Panc1 (cell line): ENCODE measurements at regions not wholly inside any gene's neighbourhood (a gene's known extent, or its start where the extent isn't known, plus 50 kb on each side); places are given as distances from the start of the nearest gene placed in this dataset.

ENCODE experiments used
- ATAC-seq: fragments of 200-7000 bp; cut with Tn5 transposase; 2 replicates; pipeline ENCODE4 v1.9.1; 2020; ENCODE audit warnings: mild to moderate bottlenecking, moderate library complexity
- BruUV-seq: library from RNA; stranded (reverse); fragments of 400-500 nt; replicated peaks from 2 replicates; lab custom pipeline; 2021; lab: Mats Ljungman, UMichigan
- CTCF ChIA-PET: fragments of 300-600 bp; sonication (Branson Sonifier 250); formaldehyde crosslinking; loops from one replicate; lab custom pipeline; 2022; ENCODE audit warnings: antibody characterized with exemption; lab: Charles Lee
- POLR2A ChIA-PET: fragments of 300-600 bp; sonication (Branson Sonifier 250); formaldehyde crosslinking; loops from one replicate; lab custom pipeline; 2022; ENCODE audit warnings: antibody characterized with exemption; lab: Charles Lee
- DNase-seq: peaks from one replicate; pipeline ENCODE4 v3.0.0-alpha.2; 2010; ENCODE audit warnings: low read depth, low spot score
- H3K27ac ChIP-seq: 2 replicates; pipeline ENCODE4 v1.5.1; 2011; ENCODE audit warnings: mild to moderate bottlenecking, low read length, inconsistent platforms
- H3K27me3 ChIP-seq: fragments of 200-500 bp; sonication (Bioruptor generic); 2 replicates; pipeline ENCODE4 v1.6.0; 2014; ENCODE audit warnings: low read length, inconsistent platforms; ENCODE audit not compliant: control insufficient read depth, insufficient read depth
- H3K36me3 ChIP-seq: fragments of 200-500 bp; sonication (Bioruptor generic); 2 replicates; pipeline ENCODE4 v1.5.1; 2014; ENCODE audit warnings: inconsistent platforms, mild to moderate bottlenecking, low read length, moderate library complexity; ENCODE audit not compliant: control insufficient read depth, insufficient read depth
- H3K4me1 ChIP-seq: 2 replicates; pipeline ENCODE4 v1.5.1; 2011; ENCODE audit warnings: inconsistent platforms, mild to moderate bottlenecking, low read length, moderate library complexity; ENCODE audit not compliant: control insufficient read depth, insufficient read depth
- H3K4me3 ChIP-seq, 2 experiments: 2 replicates each; pipeline ENCODE4 v1.5.1; 2011 to 2012; ENCODE audit warnings: low read depth in 2 of 2, low read length in 2 of 2, mild to moderate bottlenecking in 2 of 2, inconsistent platforms in 1 of 2, moderate library complexity in 1 of 2
- H3K9me3 ChIP-seq: fragments of 200-500 bp; sonication (Bioruptor generic); 2 replicates; pipeline ENCODE4 v1.5.1; 2014; ENCODE audit warnings: low read depth, mild to moderate bottlenecking, inconsistent platforms, low read length, moderate library complexity; ENCODE audit not compliant: control insufficient read depth, insufficient read depth
- POLR2AphosphoS5 ChIP-seq: IDR thresholded peaks from 2 replicates; pipeline ENCODE4 v1.6.1; 2012; ENCODE audit warnings: mild to moderate bottlenecking, low read depth, low read length, moderate library complexity
- SIN3A ChIP-seq: IDR thresholded peaks from 2 replicates; pipeline ENCODE4 v1.6.1; 2012; ENCODE audit warnings: low read depth, mild to moderate bottlenecking, low read length, moderate library complexity, borderline replicate concordance; ENCODE audit not compliant: insufficient read depth
- TCF7L2 ChIP-seq: IDR thresholded peaks from 2 replicates; pipeline ENCODE4 v1.6.1; 2011; ENCODE audit warnings: mild to moderate bottlenecking, low read depth, low read length, inconsistent platforms
- in situ Hi-C: cut with HindIII; loops from 2 replicates; pipeline ENCODE4 v1.10.0; 2016; ENCODE audit warnings: low sequenced_read_pairs, low pct_unique_long_range_greater_than_20kb
- intact Hi-C: fragments of 100-400 bp; cut with micrococcal nuclease; formaldehyde crosslinking; loops from one replicate; pipeline ENCODE4 v1.10.0; 2022; ENCODE audit not compliant: unreplicated experiment
- TF ChIP-seq, protein P1 (sequence below): fragments of 450-650 bp; IDR thresholded peaks from 2 replicates; pipeline ENCODE4 v1.5.1; 2017; ENCODE audit warnings: mild to moderate bottlenecking
- TF ChIP-seq, protein P2 (sequence below), 2 experiments: IDR thresholded peaks; 2 replicates each; pipeline ENCODE4 v1.6.1; 2011 to 2012; ENCODE audit warnings: low read depth in 2 of 2, control low read depth in 1 of 2, low read length in 1 of 2, mild to moderate bottlenecking in 1 of 2, moderate library complexity in 1 of 2; ENCODE audit not compliant: insufficient read depth in 1 of 2

DNA sequence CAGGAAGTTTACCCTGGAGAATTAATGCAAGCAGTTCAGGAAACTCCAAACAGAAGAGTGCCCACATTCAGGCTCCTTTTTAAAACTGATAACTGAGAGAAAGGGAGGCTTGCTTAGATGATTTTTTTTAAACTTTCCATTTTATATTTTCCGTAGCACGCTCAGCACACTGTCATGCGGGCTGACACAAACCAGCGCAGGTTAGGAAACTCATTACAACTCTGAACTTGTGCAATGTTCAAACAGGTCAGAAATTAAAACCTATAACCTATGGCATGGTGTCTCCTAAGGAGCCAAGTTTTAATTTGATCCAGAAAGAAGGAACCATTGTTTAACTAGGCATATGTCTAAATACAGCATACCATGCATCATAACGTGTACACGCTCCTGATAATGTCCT lies 117.7 kb upstream of the SMIM21 start:
- Histone ChIP-seq H3K9me3 (no peaks in the 10 kb centered on the region), H3K4me3 (no peak overlapping the region), H3K4me1 (no peaks in the 10 kb centered on the region), H3K27ac (no peak overlapping the region), H3K36me3 (no peaks in the 10 kb centered on the region), H3K27me3 (peaks cover 19% of the 10 kb centered on the region)
- ATAC-seq = no peak
- intact Hi-C loops (no loop called here), in situ Hi-C loops (no loop called here)
- ChIA-PET POLR2A (no interaction called here), CTCF (no interaction called here)
- no TSS peak for BruUV-seq
- TF ChIP-seq POLR2AphosphoS5 = no peak
- no peak for TF ChIP-seq SIN3A
- TF ChIP-seq TCF7L2 = no peak
- TF ChIP-seq, protein P1, sequence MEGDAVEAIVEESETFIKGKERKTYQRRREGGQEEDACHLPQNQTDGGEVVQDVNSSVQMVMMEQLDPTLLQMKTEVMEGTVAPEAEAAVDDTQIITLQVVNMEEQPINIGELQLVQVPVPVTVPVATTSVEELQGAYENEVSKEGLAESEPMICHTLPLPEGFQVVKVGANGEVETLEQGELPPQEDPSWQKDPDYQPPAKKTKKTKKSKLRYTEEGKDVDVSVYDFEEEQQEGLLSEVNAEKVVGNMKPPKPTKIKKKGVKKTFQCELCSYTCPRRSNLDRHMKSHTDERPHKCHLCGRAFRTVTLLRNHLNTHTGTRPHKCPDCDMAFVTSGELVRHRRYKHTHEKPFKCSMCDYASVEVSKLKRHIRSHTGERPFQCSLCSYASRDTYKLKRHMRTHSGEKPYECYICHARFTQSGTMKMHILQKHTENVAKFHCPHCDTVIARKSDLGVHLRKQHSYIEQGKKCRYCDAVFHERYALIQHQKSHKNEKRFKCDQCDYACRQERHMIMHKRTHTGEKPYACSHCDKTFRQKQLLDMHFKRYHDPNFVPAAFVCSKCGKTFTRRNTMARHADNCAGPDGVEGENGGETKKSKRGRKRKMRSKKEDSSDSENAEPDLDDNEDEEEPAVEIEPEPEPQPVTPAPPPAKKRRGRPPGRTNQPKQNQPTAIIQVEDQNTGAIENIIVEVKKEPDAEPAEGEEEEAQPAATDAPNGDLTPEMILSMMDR = no peak
- TF ChIP-seq, protein P2, sequence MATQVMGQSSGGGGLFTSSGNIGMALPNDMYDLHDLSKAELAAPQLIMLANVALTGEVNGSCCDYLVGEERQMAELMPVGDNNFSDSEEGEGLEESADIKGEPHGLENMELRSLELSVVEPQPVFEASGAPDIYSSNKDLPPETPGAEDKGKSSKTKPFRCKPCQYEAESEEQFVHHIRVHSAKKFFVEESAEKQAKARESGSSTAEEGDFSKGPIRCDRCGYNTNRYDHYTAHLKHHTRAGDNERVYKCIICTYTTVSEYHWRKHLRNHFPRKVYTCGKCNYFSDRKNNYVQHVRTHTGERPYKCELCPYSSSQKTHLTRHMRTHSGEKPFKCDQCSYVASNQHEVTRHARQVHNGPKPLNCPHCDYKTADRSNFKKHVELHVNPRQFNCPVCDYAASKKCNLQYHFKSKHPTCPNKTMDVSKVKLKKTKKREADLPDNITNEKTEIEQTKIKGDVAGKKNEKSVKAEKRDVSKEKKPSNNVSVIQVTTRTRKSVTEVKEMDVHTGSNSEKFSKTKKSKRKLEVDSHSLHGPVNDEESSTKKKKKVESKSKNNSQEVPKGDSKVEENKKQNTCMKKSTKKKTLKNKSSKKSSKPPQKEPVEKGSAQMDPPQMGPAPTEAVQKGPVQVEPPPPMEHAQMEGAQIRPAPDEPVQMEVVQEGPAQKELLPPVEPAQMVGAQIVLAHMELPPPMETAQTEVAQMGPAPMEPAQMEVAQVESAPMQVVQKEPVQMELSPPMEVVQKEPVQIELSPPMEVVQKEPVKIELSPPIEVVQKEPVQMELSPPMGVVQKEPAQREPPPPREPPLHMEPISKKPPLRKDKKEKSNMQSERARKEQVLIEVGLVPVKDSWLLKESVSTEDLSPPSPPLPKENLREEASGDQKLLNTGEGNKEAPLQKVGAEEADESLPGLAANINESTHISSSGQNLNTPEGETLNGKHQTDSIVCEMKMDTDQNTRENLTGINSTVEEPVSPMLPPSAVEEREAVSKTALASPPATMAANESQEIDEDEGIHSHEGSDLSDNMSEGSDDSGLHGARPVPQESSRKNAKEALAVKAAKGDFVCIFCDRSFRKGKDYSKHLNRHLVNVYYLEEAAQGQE (IDR thresholded peaks at IDR 0.05; ENCODE audit: insufficient read depth in 1 of 2, low read depth in 2 of 2, low read length in 1 of 2) = no peak
- no peak for DNase-seq

DNA sequence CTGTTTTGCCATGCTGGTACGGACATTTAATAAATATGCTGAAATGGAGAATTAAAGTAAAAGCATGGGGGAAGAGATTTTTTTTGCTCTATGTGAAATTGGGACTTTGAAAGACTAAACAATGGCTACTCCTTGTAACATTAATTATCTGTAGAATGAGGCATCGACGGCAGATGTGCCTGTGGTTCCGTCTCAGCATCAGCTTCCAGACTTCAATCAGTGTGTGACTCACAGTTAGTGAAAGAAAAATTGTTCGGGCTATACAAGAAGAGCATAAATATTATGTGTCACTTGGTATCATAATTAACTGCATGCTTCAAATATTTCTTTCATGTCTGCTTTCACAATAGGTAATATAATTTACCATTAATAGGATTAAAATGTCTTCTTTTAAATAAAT lies 117.0 kb upstream of the SMIM21 start:
- no TSS peak for BruUV-seq
- ChIA-PET POLR2A (no interaction called here), CTCF (no interaction called here)
- no peak for ATAC-seq
- Histone ChIP-seq H3K27ac (no peak overlapping the region), H3K36me3 (no peaks in the 10 kb centered on the region), H3K4me3 (no peak overlapping the region), H3K9me3 (no peaks in the 10 kb centered on the region), H3K27me3 (peaks cover 19% of the 10 kb centered on the region), H3K4me1 (no peaks in the 10 kb centered on the region)
- in situ Hi-C loops (no loop called here), intact Hi-C loops (no loop called here)
- DNase-seq = no peak
- TF ChIP-seq SIN3A = no peak

DNA sequence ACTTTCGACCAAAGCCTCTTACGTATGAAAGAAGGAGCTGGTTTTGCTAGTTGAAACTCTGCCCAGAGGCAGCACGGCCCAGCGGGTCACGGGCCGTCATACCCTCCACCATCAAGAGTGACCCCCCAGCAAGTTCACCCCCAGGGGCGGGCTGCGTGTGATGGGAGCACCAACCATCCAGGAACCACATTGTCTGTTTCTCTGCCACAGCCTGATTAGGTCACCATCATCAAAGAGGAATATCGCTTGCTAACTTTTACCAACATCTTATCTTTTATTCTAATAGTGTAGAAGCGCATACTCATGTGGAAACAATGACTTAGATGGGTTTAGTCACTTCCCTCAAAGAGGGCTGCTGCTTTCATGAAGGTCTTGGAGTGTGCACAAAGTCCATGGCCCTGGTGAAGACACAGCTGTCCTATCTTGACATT lies 116.6 kb upstream of the SMIM21 start:
- no peak for TF ChIP-seq POLR2AphosphoS5
- TF ChIP-seq SIN3A = no peak
- TF ChIP-seq, protein P2 (IDR thresholded peaks at IDR 0.05; ENCODE audit: insufficient read depth in 1 of 2, low read depth in 2 of 2, low read length in 1 of 2) = no peak
- TF ChIP-seq TCF7L2 = no peak
- TF ChIP-seq, protein P1 = no peak
- POLR2A ChIA-PET = no interaction called here
- Histone ChIP-seq H3K4me1 (no peaks in the 10 kb centered on the region), H3K9me3 (no peaks in the 10 kb centered on the region), H3K27ac (no peak overlapping the region), H3K36me3 (no peaks in the 10 kb centered on the region), H3K4me3 (no peak overlapping the region), H3K27me3 (peaks cover 20% of the 10 kb centered on the region)
- CTCF ChIA-PET = no interaction called here
- no TSS peak for BruUV-seq
- in situ Hi-C loops = no loop called here
- DNase-seq = no peak
- intact Hi-C loops = no loop called here
- ATAC-seq = no peak
